Motor neuron (in vitro differentiated cells): ENCODE measurements at regions not wholly inside any gene's neighbourhood (a gene's known extent, or its start where the extent isn't known, plus 50 kb on each side); places are given as distances from the start of the nearest gene placed in this dataset.

Source experiments
- ATAC-seq, 8 experiments: fragments of 200-7000 bp; cut with Tn5 transposase; replicated peaks in 6 of 8; 2 replicates each; pipeline ENCODE4 v1.8.0; 2021; ENCODE audit warnings: mild to moderate bottlenecking in 8 of 8, moderate library complexity in 8 of 8
- H3K27ac ChIP-seq, 2 donors: fragments of 250-450 bp; sonication (Bioruptor Pico); 2 replicates each; pipeline ENCODE4 v1.9.0; 2021; ENCODE audit warnings: antibody characterized with exemption in 2 of 2, mild to moderate bottlenecking in 2 of 2, moderate library complexity in 1 of 2
- H3K4me1 ChIP-seq, 2 donors: fragments of 250-450 bp; sonication (Bioruptor Pico); replicated peaks in 1 of 2; 2 replicates each; pipeline ENCODE4 v1.6.1; 2021; ENCODE audit warnings: antibody characterized with exemption in 2 of 2, mild to moderate bottlenecking in 2 of 2, moderate library complexity in 1 of 2
- H3K4me3 ChIP-seq, 5 donors: fragments of 250-450 bp; sonication (Bioruptor Pico); 2 replicates each; pipeline ENCODE4 v1.9.0; 2021; ENCODE audit warnings: antibody characterized with exemption in 5 of 5, mild to moderate bottlenecking in 5 of 5, moderate library complexity in 4 of 5
- WGBS, 10 experiments: fragments of 450-650 bp; shearing (Covaris generic); methylation state at CpG; one replicate each; pipeline ENCODE4 v1.0.0; 2022; 5-methylcytosine and 5-hydroxymethylcytosine counted together
- in situ Hi-C, 9 experiments: fragments of 400-800 bp; cut with MboI; loops; one replicate each; pipeline ENCODE4 v1.15.0; 2021; ENCODE audit warnings: low sequenced_read_pairs in 9 of 9, low pct_unique_long_range_greater_than_20kb in 2 of 9; ENCODE audit not compliant: unreplicated experiment in 9 of 9

- Histone ChIP-seq H3K4me3 (no peak overlapping the region), H3K4me1 (no peaks in the 10 kb centered on the region), H3K27ac (no peak overlapping the region)
- in situ Hi-C loops: no loop called here
- no peak for ATAC-seq
- 60 to 100% (median 100%) methylated on average over 1 to 4 of the region's 5 CpGs; no CpG with 5 or more reads in 2 of the 10 experiments for WGBS, 10 experiments
Observed at GRCh38 chr10:129380279-129380678, 86.8 kb upstream of the MGMT start.

DNA sequence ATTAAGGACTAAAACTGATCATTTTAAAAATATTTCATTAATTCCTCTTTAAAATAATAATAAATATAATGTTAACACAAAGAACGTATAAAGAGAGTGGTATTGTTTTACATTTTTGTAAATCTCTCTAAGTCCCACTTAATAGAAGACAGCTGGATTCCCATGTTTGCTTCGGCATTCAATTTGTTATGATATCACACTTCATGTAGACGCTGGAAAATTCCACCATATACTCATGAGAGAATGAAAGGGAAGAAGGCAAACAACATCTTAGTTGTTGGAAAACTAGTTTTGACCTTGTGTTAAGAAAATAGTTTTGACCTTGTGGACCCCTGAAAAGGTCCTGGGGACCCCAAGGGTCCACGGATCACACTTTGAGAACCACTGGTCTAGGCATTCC, 85.3 kb upstream of the MGMT start:
- WGBS, 10 experiments: 23 to 100% (median 67%) methylated on average over 2 to 4 of the region's 4 CpGs
- in situ Hi-C loops: no loop called here
- no peak for ATAC-seq
- no peak overlapping the region for H3K4me3 ChIP-seq
- no peak overlapping the region for H3K27ac ChIP-seq
- no peaks in the 10 kb centered on the region for H3K4me1 ChIP-seq

GRCh38 chr10:129382401-129382800, 84.6 kb upstream of the MGMT start:
- H3K27ac ChIP-seq: no peak overlapping the region
- no peak for ATAC-seq
- no peak overlapping the region for H3K4me3 ChIP-seq
- WGBS, 10 experiments: 27 to 95% (median 84%) methylated on average over 2 to 5 of the region's 6 CpGs; no CpG with 5 or more reads in 4 of the 10 experiments
- in situ Hi-C loops: no loop called here
- no peaks in the 10 kb centered on the region for H3K4me1 ChIP-seq

DNA sequence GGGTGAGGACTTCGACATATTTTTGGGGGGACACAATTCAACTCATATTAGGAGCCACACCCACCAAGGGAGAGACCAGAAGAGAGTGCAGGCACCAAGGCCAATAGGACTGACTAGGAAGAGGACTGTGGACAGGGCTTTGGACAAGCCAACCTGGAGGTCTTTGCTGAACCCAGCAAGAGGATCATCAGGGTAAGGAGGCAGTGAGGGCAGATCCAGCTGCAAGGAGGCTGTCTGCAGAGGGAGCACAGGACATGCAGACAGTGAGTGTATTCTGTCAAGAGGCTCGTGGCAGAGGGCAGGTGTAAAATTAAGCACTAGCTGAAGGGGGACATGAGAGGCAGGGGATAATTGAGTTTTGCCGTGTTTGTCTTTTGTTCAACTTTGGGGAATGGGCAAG, 83.4 kb upstream of the MGMT start:
- no peak overlapping the region for H3K27ac ChIP-seq

GRCh38 chr10:129385600-129385999, 81.4 kb upstream of the MGMT start:
- H3K27ac ChIP-seq: no peak overlapping the region
- ATAC-seq: peak in 2 of 8 experiments; percentile 42 to 54
- peaks cover 0 to 11% of the 10 kb centered on the region in 2 donors for H3K4me1 ChIP-seq
- in situ Hi-C loops: no loop called here
- H3K4me3 ChIP-seq: no peak overlapping the region
- WGBS, 10 experiments: 0 to 100% (median 46%) methylated on average over 1 to 4 of the region's 4 CpGs; no CpG with 5 or more reads in 4 of the 10 experiments

More for the DNA sequence above, 83.4 kb upstream of the MGMT start:
- Histone ChIP-seq H3K4me3 (no peak overlapping the region), H3K4me1 (no peaks in the 10 kb centered on the region)
- WGBS, 10 experiments: 37 to 91% (median 63%) methylated on average over 1 to 3 of the region's 3 CpGs; no CpG with 5 or more reads in 3 of the 10 experiments
- no peak for ATAC-seq
- in situ Hi-C loops: no loop called here

- Histone ChIP-seq H3K4me3 (no peak overlapping the region), H3K27ac (no peak overlapping the region), H3K4me1 (peaks cover 0 to 14% of the 10 kb centered on the region in 2 donors)
- no peak for ATAC-seq
- 27 to 100% (median 90%) methylated on average over 1 to 5 of the region's 6 CpGs; no CpG with 5 or more reads in 3 of the 10 experiments for WGBS, 10 experiments
- in situ Hi-C loops: no loop called here
Observed at GRCh38 chr10:129386415-129387257, 80.4 kb upstream of the MGMT start.

DNA sequence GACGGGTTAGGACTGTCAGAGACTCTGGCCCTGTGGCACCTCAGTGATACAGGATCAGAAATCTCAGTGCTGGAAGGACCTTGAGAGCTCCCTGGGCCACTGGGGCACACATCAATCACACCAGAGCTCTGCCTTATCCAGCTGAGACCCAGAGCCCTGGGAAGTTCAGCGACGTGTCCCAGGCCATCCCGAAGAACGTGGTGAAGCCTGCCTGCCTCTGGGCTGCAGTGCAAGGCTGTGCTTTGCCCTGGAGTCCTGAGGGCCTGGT, 79.8 kb upstream of the MGMT start:
- Histone ChIP-seq H3K27ac (no peak overlapping the region), H3K4me1 (peaks cover 0 to 19% of the 10 kb centered on the region in 2 donors), H3K4me3 (no peak overlapping the region)
- in situ Hi-C loops: no loop called here
- WGBS, 10 experiments: 0 to 100% (median 34%) methylated on average over 1 to 5 of the region's 5 CpGs; no CpG with 5 or more reads in 5 of the 10 experiments
- ATAC-seq: no peak

- Histone ChIP-seq H3K4me1 (peaks cover 4 to 31% of the 10 kb centered on the region in 2 donors), H3K4me3 (no peak overlapping the region), H3K27ac (no peak overlapping the region)
- in situ Hi-C loops: no loop called here
- 10 to 100% (median 81%) methylated on average over 2 to 7 of the region's 7 CpGs; no CpG with 5 or more reads in 1 of the 10 experiments for WGBS, 10 experiments
- no peak for ATAC-seq
Observed at GRCh38 chr10:129388435-129388834, 78.6 kb upstream of the MGMT start.

- ATAC-seq: no peak
- H3K27ac ChIP-seq: no peak overlapping the region
- 0 to 85% (median 35%) methylated on average over 1 to 4 of the region's 6 CpGs; no CpG with 5 or more reads in 4 of the 10 experiments for WGBS, 10 experiments
- in situ Hi-C loops: no loop called here
- H3K4me1 ChIP-seq: peaks cover 6 to 39% of the 10 kb centered on the region in 2 donors
- no peak overlapping the region for H3K4me3 ChIP-seq
Observed at GRCh38 chr10:129389194-129389593, 77.8 kb upstream of the MGMT start.

DNA sequence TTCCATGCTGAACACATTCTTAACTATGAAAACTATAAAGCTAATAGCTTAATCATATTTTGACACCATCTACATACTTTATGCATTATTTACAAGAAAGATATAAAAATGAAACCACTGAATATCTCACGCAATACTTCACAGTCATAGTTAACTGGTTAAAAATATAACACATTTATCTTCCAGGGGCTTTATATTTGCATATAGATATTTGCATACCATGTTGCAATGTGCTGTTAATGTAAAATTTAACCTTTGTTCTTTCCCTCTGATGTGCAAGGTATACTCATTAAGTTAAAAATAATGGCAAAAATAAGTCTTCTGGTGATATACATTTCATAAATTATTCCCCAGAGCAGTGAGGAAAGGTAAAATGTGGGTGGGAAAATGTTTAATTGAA, 76.9 kb upstream of the MGMT start:
- Histone ChIP-seq H3K27ac (no peak overlapping the region), H3K4me3 (no peak overlapping the region), H3K4me1 (peaks cover 15 to 48% of the 10 kb centered on the region in 2 donors)
- WGBS, 10 experiments: 10 to 100% (median 83%) methylated on average over 1 of the region's 1 CpG; no CpG with 5 or more reads in 1 of the 10 experiments
- in situ Hi-C loops: no loop called here
- peak in 2 of 8 experiments; percentile 18 to 45 for ATAC-seq

DNA sequence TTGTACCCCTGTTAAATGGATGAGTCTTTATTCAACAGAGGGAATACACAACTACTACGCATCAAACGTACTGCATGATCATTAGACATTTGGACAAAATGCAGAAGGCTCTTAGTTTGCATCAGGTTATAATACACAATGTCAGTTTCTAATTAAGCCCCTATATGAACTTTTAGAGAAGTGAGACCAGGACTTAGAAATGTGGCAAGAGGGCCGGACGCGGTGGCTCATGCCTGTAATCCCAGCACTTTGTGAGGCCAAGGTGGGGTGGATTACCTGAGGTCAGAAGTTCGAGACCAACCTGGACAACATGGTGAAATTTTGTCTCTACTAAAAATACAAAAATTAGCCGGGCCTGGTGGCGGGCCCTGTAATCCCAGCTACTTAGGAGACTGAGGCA, 76.3 kb upstream of the MGMT start:
- no peak for ATAC-seq

DNA sequence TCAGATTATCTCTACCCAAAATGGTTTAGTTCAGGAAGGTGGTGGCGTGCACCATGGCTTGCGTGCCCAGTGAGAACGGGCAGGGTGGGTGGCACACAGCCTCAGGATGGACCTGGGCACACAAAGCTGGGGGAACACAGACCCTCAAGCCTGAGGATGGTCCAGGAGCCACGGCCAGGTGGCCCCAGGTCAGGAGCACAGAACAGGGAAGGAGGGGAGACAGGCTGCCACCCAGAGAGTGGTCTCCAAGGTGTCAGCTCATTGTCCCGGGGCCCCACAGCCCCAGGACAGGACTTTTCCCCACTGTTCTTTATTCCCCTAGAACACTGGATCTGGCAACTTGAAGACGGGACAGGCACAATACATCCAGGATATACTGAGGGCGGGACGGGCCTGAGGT, 75.6 kb upstream of the MGMT start:
- H3K4me3 ChIP-seq: no peak overlapping the region
- in situ Hi-C loops: no loop called here
- no peak for ATAC-seq
- peaks cover 24 to 61% of the 10 kb centered on the region in 2 donors for H3K4me1 ChIP-seq
- 51 to 100% (median 90%) methylated on average over 2 to 4 of the region's 8 CpGs; no CpG with 5 or more reads in 4 of the 10 experiments for WGBS, 10 experiments
- no peak overlapping the region for H3K27ac ChIP-seq

More for the DNA sequence above, 76.3 kb upstream of the MGMT start:
- in situ Hi-C loops: no loop called here
- no peak overlapping the region for H3K4me3 ChIP-seq
- WGBS, 10 experiments: 63 to 100% (median 91%) methylated on average over 1 to 7 of the region's 8 CpGs; no CpG with 5 or more reads in 2 of the 10 experiments
- H3K4me1 ChIP-seq: peaks cover 17 to 54% of the 10 kb centered on the region in 2 donors
- no peak overlapping the region for H3K27ac ChIP-seq

DNA sequence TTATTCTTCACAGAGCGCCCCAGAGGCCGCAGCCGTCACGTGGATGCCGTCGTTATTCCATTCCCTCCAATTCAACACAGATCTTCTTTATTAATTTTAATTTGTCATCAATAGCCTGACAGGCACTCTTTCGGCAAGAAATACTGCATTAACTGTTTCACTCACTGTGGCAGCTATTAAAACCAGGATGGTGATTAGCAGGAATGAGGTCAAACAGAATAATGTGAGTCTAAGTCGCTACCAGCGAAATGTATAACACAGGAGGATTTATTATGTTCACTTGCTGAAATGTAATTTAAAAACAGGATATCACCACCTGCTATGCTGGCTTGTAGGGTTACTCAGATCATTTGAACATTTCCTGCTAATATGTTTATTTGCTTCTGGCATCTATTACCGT, 74.2 kb upstream of the MGMT start:
- 16 to 72% (median 44%) methylated on average over 2 to 10 of the region's 10 CpGs; no CpG with 5 or more reads in 1 of the 10 experiments for WGBS, 10 experiments
- Histone ChIP-seq H3K4me3 (no peak overlapping the region), H3K4me1 (peaks cover 25 to 68% of the 10 kb centered on the region in 2 donors), H3K27ac (no peak overlapping the region)
- in situ Hi-C loops: no loop called here
- ATAC-seq: peak in 5 of 8 experiments; percentile 5 to 62 (median 47)
